Lower lobe of right lung (tissue), 2 donors: ENCODE measurements at regions not wholly inside any gene's neighbourhood (a gene's known extent, or its start where the extent isn't known, plus 50 kb on each side); places are given as distances from the start of the nearest gene placed in this dataset.

ENCODE experiments used
- ATAC-seq, 2 donors: fragments of 200-7000 bp; cut with Tn5 transposase; one replicate each; pipeline ENCODE4 v1.9.1; 2020 to 2022; ENCODE audit warnings: mild to moderate bottlenecking in 2 of 2, moderate library complexity in 2 of 2
- DNase-seq: peaks from one replicate; pipeline ENCODE4 v3.0.0-alpha.2; 2020
- H3K27ac ChIP-seq: fragments of 200-600 bp; one replicate; pipeline ENCODE4 v1.8.0; 2022
- H3K27me3 ChIP-seq: fragments of 200-600 bp; one replicate; pipeline ENCODE4 v1.8.0; 2022; ENCODE audit warnings: low read depth
- H3K36me3 ChIP-seq: fragments of 200-600 bp; one replicate; pipeline ENCODE4 v1.8.0; 2022; ENCODE audit warnings: mild to moderate bottlenecking
- H3K4me1 ChIP-seq: fragments of 200-600 bp; one replicate; pipeline ENCODE4 v1.8.0; 2022
- H3K4me3 ChIP-seq: fragments of 200-600 bp; one replicate; pipeline ENCODE4 v1.8.0; 2022; ENCODE audit warnings: mild to moderate bottlenecking
- H3K9me3 ChIP-seq: fragments of 200-600 bp; one replicate; pipeline ENCODE4 v1.8.0; 2022
- CTCF ChIP-seq: fragments of 200-600 bp; IDR thresholded peaks from one replicate; pipeline ENCODE4 v1.8.0; 2022; ENCODE audit warnings: antibody characterized with exemption, mild to moderate bottlenecking
- intact Hi-C: fragments of 100-400 bp; cut with DNase I; formaldehyde crosslinking; loops from one replicate; pipeline ENCODE4 v1.11.0; 2022
- donor health status: DM: no; HTN: yes; CAD: no; lungs with severe emphysema.

- intact Hi-C loops: no loop called here
- no peaks in the 10 kb centered on the region for H3K4me1 ChIP-seq
- H3K9me3 ChIP-seq: no peaks in the 10 kb centered on the region
- H3K27me3 ChIP-seq: no peaks in the 10 kb centered on the region
- H3K36me3 ChIP-seq: no peaks in the 10 kb centered on the region
- ATAC-seq (no peak), DNase-seq (no peak)
- no peak for TF ChIP-seq CTCF
- H3K4me3 ChIP-seq: no peak overlapping the region
- no peak overlapping the region for H3K27ac ChIP-seq
Observed at GRCh38 chr18:25935356-25935755, 155.1 kb downstream of the SS18 start.

- H3K4me1 ChIP-seq: no peaks in the 10 kb centered on the region
- no peaks in the 10 kb centered on the region for H3K9me3 ChIP-seq
- no peaks in the 10 kb centered on the region for H3K36me3 ChIP-seq
- no peak for DNase-seq
- TF ChIP-seq CTCF: no peak
- no peaks in the 10 kb centered on the region for H3K27me3 ChIP-seq
- no peak overlapping the region for H3K27ac ChIP-seq
- ATAC-seq: no peak
- intact Hi-C loops: no loop called here
- no peak overlapping the region for H3K4me3 ChIP-seq
Observed at GRCh38 chr18:25931126-25931525, 159.3 kb downstream of the SS18 start.

- Histone ChIP-seq H3K9me3 (no peaks in the 10 kb centered on the region), H3K4me1 (no peaks in the 10 kb centered on the region), H3K27ac (no peak overlapping the region), H3K4me3 (no peak overlapping the region), H3K27me3 (no peaks in the 10 kb centered on the region), H3K36me3 (no peaks in the 10 kb centered on the region)
- DNase-seq: no peak
- no peak for TF ChIP-seq CTCF
- no peak for ATAC-seq
- intact Hi-C loops: no loop called here
Observed at GRCh38 chr18:25929787-25930186, 160.6 kb downstream of the SS18 start.

- DNase-seq: no peak
- Histone ChIP-seq H3K36me3 (no peaks in the 10 kb centered on the region), H3K9me3 (no peaks in the 10 kb centered on the region), H3K4me1 (no peaks in the 10 kb centered on the region), H3K27me3 (no peaks in the 10 kb centered on the region), H3K4me3 (no peak overlapping the region), H3K27ac (no peak overlapping the region)
- ATAC-seq: no peak
- intact Hi-C loops: no loop called here
- no peak for TF ChIP-seq CTCF
Observed at GRCh38 chr18:25927830-25928229, 162.6 kb downstream of the SS18 start.

GRCh38 chr18:25923193-25923592 is 167.2 kb downstream of the SS18 start:
- Histone ChIP-seq H3K4me3 (no peak overlapping the region), H3K4me1 (peaks cover 3% of the 10 kb centered on the region), H3K27me3 (no peaks in the 10 kb centered on the region), H3K9me3 (no peaks in the 10 kb centered on the region), H3K36me3 (no peaks in the 10 kb centered on the region), H3K27ac (no peak overlapping the region)
- DNase-seq (no peak), ATAC-seq (no peak)
- no peak for TF ChIP-seq CTCF
- intact Hi-C loops: no loop called here
